Thyroid gland (tissue), 4 donors: ENCODE measurements at regions not wholly inside any gene's neighbourhood (a gene's known extent, or its start where the extent isn't known, plus 50 kb on each side); places are given as distances from the start of the nearest gene placed in this dataset.

Experiments
- DNase-seq, 2 donors: peaks; one replicate each; pipeline ENCODE4 v3.0.0-alpha.2; 2019
- H3K27ac ChIP-seq, 3 donors: fragments of 200-600 bp; sonication (generic); 1 replicate in 2 of 3; 2 replicates in 1 of 3; pipeline ENCODE4 v1.5.1; 2016 to 2019; ENCODE audit warnings: mild to moderate bottlenecking in 1 of 3, moderate library complexity in 1 of 3
- H3K27me3 ChIP-seq: fragments of 200-600 bp; sonication (generic); one replicate; pipeline ENCODE4 v1.5.1; 2019
- H3K36me3 ChIP-seq, 2 donors: fragments of 200-600 bp; sonication (generic); one replicate each; pipeline ENCODE4 v1.5.1; 2016 to 2019
- H3K4me1 ChIP-seq, 2 donors: fragments of 200-600 bp; sonication (generic); one replicate each; pipeline ENCODE4 v1.5.1; 2017 to 2019
- H3K4me3 ChIP-seq, 3 donors: fragments of 200-600 bp; sonication (generic); replicated peaks in 1 of 3; 1 replicate in 2 of 3; 2 replicates in 1 of 3; pipeline ENCODE4 v1.5.1; 2016; ENCODE audit warnings: mild to moderate bottlenecking in 1 of 3
- H3K9me3 ChIP-seq: fragments of 200-600 bp; sonication (generic); one replicate; pipeline ENCODE4 v1.5.1; 2017
- POLR2A ChIP-seq, 2 donors: fragments of 450-650 bp; IDR thresholded peaks; one replicate each; pipeline ENCODE4 v1.6.1; 2017; ENCODE audit warnings: antibody characterized with exemption in 2 of 2, mild to moderate bottlenecking in 2 of 2, moderate library complexity in 1 of 2
- WGBS, 2 donors: methylation state at CpG; one replicate each; pipeline ENCODE4 v1.1.5; 2017; 5-methylcytosine and 5-hydroxymethylcytosine counted together
- intact Hi-C: fragments of 100-400 bp; cut with DNase I; formaldehyde crosslinking; loops from one replicate; pipeline ENCODE4 v1.15.1; 2023
- TF ChIP-seq, protein P1 (sequence below), 6 experiments: fragments of 200-600 bp in 3 of 6; fragments of 450-650 bp in 3 of 6; sonication (generic) in 3 of 6; IDR thresholded peaks; one replicate each; pipeline ENCODE4 v1.5.1; 2016 to 2019; ENCODE audit warnings: antibody characterized with exemption in 6 of 6, mild to moderate bottlenecking in 2 of 6, inconsistent platforms in 1 of 6, moderate library complexity in 1 of 6

DNA sequence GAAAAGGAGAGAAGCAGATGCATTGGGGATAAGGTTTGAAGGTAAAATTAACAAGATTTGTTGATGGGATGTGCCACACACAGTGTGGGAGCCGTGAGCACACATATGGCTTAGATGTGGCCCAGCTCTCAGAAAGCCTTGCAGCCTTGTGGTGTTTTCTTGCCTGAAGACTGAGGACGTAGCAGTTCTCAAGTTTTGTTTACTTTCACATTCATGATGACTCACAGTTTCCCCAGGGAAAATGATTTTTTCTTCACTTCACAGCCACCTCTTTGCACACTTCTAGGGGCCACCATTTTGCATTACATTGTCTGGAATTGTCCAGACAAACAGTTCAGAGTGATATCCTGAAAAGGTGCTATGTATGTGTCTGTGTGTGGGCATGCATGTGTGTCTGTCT, 126.2 kb downstream of the BASP1 start:
- Histone ChIP-seq H3K36me3 (no peaks in the 10 kb centered on the region), H3K9me3 (no peaks in the 10 kb centered on the region), H3K4me1 (peaks cover 4 to 8% of the 10 kb centered on the region in 2 donors), H3K4me3 (no peak overlapping the region), H3K27me3 (no peaks in the 10 kb centered on the region), H3K27ac (no peak overlapping the region)
- 55 to 62% methylated on average over 2 of the region's 2 CpGs for WGBS, 2 donors
- intact Hi-C loops, result no loop called here
- no peak for DNase-seq
- TF ChIP-seq, protein P1, sequence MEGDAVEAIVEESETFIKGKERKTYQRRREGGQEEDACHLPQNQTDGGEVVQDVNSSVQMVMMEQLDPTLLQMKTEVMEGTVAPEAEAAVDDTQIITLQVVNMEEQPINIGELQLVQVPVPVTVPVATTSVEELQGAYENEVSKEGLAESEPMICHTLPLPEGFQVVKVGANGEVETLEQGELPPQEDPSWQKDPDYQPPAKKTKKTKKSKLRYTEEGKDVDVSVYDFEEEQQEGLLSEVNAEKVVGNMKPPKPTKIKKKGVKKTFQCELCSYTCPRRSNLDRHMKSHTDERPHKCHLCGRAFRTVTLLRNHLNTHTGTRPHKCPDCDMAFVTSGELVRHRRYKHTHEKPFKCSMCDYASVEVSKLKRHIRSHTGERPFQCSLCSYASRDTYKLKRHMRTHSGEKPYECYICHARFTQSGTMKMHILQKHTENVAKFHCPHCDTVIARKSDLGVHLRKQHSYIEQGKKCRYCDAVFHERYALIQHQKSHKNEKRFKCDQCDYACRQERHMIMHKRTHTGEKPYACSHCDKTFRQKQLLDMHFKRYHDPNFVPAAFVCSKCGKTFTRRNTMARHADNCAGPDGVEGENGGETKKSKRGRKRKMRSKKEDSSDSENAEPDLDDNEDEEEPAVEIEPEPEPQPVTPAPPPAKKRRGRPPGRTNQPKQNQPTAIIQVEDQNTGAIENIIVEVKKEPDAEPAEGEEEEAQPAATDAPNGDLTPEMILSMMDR (IDR thresholded peaks at IDR 0.05), result no peak
- TF ChIP-seq POLR2A (IDR thresholded peaks at IDR 0.05), result no peak

DNA sequence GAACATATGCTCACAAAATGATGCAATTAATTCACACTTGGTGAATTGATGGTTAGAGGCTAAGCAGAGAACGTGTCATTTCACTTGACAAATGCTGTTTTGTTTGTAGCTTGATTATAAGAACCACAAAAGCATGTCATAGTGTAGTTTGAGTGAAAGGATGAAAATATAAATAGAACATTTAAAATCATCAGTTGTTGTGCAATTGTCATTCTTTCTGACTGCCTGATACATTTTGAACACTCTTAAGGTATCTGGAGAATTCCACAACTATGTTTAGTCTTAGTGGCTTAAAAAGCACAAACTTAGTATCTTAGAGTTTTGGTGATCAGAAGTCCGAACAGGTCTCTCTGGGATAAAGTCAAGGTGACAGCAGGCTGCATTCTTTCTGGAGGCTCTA, 129.4 kb downstream of the BASP1 start:
- TF ChIP-seq, protein P1 (IDR thresholded peaks at IDR 0.05), result no peak
- TF ChIP-seq POLR2A (IDR thresholded peaks at IDR 0.05), result no peak
- H3K36me3 ChIP-seq, result no peaks in the 10 kb centered on the region
- DNase-seq, result no peak
- intact Hi-C loops, result no loop called here
- H3K27me3 ChIP-seq, result no peaks in the 10 kb centered on the region
- H3K9me3 ChIP-seq, result no peaks in the 10 kb centered on the region
- peaks cover 0 to 3% of the 10 kb centered on the region in 2 donors for H3K4me1 ChIP-seq
- no peak overlapping the region for H3K4me3 ChIP-seq
- H3K27ac ChIP-seq, result no peak overlapping the region
- 82 to 87% methylated on average over 2 of the region's 2 CpGs for WGBS, 2 donors

DNA sequence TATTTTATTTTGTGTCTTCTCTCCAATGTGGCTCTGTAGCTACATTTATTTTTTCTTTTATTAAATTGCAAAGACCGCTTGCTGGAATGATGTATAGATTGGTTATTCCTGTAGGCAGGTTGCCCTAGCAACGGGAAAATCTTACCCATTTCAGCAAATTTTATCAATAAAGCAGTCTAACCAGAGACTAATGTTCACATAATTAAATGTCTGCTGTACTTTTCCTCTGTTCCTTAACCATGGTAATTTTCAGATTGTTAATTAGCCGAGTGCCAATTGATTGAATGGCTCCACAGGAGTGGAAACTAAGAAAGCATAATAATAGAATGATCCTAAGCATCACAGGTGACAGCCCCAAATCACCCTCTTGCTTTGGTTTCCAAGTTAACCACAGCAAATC, 134.8 kb downstream of the BASP1 start:
- no peak for TF ChIP-seq POLR2A (IDR thresholded peaks at IDR 0.05)
- TF ChIP-seq, protein P1 (IDR thresholded peaks at IDR 0.05), result no peak
- DNase-seq, result no peak
- Histone ChIP-seq H3K4me1 (no peaks in the 10 kb centered on the region), H3K27ac (no peak overlapping the region), H3K9me3 (no peaks in the 10 kb centered on the region), H3K4me3 (no peak overlapping the region), H3K36me3 (no peaks in the 10 kb centered on the region), H3K27me3 (no peaks in the 10 kb centered on the region)
- intact Hi-C loops, result no loop called here
- 77 to 82% methylated on average over 3 of the region's 3 CpGs for WGBS, 2 donors

DNA sequence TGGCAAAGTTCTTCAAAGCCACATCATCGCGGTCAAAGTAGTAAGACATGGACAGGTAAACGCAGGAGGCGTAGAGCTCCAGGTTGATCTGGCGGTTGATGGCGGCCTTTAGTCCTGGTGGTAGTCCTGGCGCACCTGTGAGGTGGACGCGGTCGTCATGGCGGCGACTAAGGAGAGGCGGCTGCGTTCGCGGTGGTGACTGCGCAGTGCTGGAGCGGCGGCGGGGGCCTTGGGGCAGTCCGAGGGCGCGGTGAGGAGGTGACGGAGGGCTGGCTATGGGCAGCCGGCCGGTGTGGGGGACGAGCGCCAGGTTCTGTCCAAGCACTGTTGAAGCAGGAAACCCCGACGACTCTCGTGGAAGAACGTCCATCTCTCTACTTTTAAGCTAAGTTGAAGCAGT, 136.8 kb downstream of the BASP1 start:
- Histone ChIP-seq H3K9me3 (no peaks in the 10 kb centered on the region), H3K27me3 (no peaks in the 10 kb centered on the region), H3K4me1 (no peaks in the 10 kb centered on the region), H3K36me3 (no peaks in the 10 kb centered on the region), H3K4me3 (no peak overlapping the region), H3K27ac (no peak overlapping the region)
- intact Hi-C loops, result no loop called here
- TF ChIP-seq, protein P1 (IDR thresholded peaks at IDR 0.05), result no peak
- TF ChIP-seq POLR2A (IDR thresholded peaks at IDR 0.05), result no peak
- WGBS, 2 donors, result 97 to 98% methylated on average over 32 of the region's 32 CpGs
- no peak for DNase-seq

DNA sequence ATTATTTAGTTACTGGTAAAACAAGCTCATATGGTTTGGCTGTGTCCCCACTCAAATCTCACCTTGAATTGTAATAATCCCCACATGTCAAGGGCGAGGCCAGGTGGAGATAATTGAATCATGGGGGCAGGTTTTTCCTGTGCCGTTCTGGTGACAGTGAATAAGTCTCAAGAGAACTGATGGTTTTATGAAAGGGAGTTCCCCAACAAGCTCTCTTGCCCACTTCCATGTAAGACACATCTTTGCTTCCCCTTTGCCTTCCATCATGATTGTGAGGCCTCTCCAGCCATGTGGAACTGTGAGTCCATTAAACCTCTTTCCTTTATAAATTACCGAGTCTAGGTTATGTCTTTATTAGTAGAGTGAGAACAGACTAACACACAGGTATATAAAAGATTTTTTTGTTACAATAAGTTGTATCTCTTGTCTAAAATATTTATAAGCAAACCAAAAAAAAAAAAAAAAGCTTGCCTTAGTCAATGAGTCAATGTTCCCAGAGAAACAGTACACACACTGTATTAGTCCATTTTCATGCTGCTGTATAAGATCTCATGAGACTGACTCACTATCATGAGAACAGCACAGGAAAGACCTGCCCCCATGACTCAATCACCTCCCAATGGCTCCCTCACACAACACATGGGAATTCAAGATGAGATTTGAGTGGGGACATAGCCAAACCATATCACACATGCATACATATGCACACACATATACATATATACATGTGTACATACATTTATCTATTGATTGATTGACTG, 138.3 kb downstream of the BASP1 start:
- intact Hi-C loops, result no loop called here
- TF ChIP-seq, protein P1 (IDR thresholded peaks at IDR 0.05), result no peak
- TF ChIP-seq POLR2A (IDR thresholded peaks at IDR 0.05), result no peak
- Histone ChIP-seq H3K27me3 (no peaks in the 10 kb centered on the region), H3K36me3 (no peaks in the 10 kb centered on the region), H3K27ac (no peak overlapping the region), H3K4me3 (no peak overlapping the region), H3K9me3 (no peaks in the 10 kb centered on the region), H3K4me1 (no peaks in the 10 kb centered on the region)
- WGBS, 2 donors, result 91 to 92% methylated on average over 3 of the region's 3 CpGs
- no peak for DNase-seq
